ENCODE measurements at regions not wholly inside any gene's neighbourhood (a gene's known extent, or its start where the extent isn't known, plus 50 kb on each side); places are given as distances from the start of the nearest gene placed in this dataset.
"Not testable (repeated sequence)": the region's sequence is repeated elsewhere in the genome, so short reads cannot be mapped to it uniquely, and the experiment has no call there.

DNA sequence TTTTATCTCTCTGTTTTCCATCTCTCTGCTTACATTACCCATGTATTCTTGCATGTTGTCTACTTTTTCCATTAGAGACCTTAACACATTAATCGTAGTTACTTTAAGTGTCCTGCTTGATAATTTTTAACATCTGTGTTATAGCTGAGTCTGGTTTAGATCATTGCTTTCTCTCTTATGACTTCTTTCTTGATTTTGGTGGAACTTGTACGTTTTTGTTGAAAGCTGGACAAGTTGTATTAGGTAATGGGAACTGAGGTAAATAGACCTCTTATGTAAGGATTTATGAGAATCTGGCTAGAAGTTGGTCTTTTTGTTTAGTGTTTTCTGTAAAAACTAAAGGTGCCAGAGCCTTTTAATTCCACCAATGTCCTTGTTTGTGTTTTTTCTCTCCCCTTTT, 100.8 kb upstream of the LYZL2 start:
- TF ChIP-seq, protein P1, sequence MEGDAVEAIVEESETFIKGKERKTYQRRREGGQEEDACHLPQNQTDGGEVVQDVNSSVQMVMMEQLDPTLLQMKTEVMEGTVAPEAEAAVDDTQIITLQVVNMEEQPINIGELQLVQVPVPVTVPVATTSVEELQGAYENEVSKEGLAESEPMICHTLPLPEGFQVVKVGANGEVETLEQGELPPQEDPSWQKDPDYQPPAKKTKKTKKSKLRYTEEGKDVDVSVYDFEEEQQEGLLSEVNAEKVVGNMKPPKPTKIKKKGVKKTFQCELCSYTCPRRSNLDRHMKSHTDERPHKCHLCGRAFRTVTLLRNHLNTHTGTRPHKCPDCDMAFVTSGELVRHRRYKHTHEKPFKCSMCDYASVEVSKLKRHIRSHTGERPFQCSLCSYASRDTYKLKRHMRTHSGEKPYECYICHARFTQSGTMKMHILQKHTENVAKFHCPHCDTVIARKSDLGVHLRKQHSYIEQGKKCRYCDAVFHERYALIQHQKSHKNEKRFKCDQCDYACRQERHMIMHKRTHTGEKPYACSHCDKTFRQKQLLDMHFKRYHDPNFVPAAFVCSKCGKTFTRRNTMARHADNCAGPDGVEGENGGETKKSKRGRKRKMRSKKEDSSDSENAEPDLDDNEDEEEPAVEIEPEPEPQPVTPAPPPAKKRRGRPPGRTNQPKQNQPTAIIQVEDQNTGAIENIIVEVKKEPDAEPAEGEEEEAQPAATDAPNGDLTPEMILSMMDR (IDR thresholded peaks at IDR 0.05), result no peak
- no peak for DNase-seq (ENCODE audit: extremely low spot score, unreplicated experiment)
- peaks cover 11% of the 10 kb centered on the region for H3K9me3 Mint-ChIP-seq (ENCODE audit: unreplicated experiment)
- H3K4me3 Mint-ChIP-seq (ENCODE audit: unreplicated experiment), result no peak overlapping the region
- peaks cover 18% of the 10 kb centered on the region for H3K4me1 Mint-ChIP-seq (ENCODE audit: unreplicated experiment)
- H3K36me3 Mint-ChIP-seq (ENCODE audit: unreplicated experiment), result no peaks in the 10 kb centered on the region
- no peaks in the 10 kb centered on the region for H3K27me3 Mint-ChIP-seq (ENCODE audit: unreplicated experiment)
- no peak overlapping the region for H3K27ac Mint-ChIP-seq (ENCODE audit: unreplicated experiment)

DNA sequence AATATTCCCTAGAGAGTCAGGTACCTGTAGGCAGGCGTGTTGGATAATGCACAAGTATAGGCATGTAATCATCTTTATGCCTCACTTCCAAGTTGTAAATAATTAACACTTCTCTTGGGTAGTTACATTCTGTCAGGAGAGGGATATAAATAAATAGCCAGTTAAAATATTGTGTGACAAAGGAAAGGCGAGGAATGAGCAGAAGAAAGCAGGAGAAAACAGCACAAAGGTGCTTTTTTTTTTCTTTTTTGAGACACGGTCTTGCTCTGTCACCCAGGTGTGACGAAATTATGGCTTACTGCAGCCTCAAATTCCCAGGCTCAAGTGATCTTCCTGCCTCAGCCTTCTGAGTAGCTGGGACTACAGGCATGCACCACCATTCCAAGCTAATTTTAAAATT, 99.2 kb upstream of the LYZL2 start:
- TF ChIP-seq, protein P1 (IDR thresholded peaks at IDR 0.05), result no peak
- Mint-ChIP-seq H3K27me3 (ENCODE audit: unreplicated experiment) (no peaks in the 10 kb centered on the region), H3K27ac (ENCODE audit: unreplicated experiment) (no peak overlapping the region), H3K9me3 (ENCODE audit: unreplicated experiment) (peaks cover 11% of the 10 kb centered on the region), H3K4me1 (ENCODE audit: unreplicated experiment) (peaks cover 7% of the 10 kb centered on the region), H3K4me3 (ENCODE audit: unreplicated experiment) (no peak overlapping the region), H3K36me3 (ENCODE audit: unreplicated experiment) (no peaks in the 10 kb centered on the region)
- DNase-seq (ENCODE audit: extremely low spot score, unreplicated experiment), result no peak

DNA sequence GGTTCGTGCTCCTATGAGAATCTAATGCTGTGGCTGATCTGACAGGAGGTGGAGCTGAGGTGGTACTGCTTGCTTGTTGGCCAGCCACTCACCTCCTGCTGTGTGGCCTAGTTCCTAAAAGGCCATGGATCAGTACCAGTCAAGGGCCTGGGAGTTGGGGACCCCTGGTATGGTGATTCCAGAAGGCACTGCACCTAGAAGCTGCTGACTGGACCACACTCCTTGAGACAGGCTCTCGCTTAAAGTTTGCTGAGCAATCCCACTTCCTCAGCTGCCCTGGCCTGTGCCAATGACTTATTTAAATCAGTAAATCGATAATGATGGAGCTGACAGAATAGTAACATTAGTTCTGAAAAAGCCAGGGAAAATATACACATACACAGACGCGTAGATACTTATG, 98.6 kb upstream of the LYZL2 start:
- TF ChIP-seq, protein P1 (IDR thresholded peaks at IDR 0.05), result no peak
- no peak for DNase-seq (ENCODE audit: extremely low spot score, unreplicated experiment)
- peaks cover 7% of the 10 kb centered on the region for H3K4me1 Mint-ChIP-seq (ENCODE audit: unreplicated experiment)
- H3K36me3 Mint-ChIP-seq (ENCODE audit: unreplicated experiment), result no peaks in the 10 kb centered on the region
- peaks cover 11% of the 10 kb centered on the region for H3K9me3 Mint-ChIP-seq (ENCODE audit: unreplicated experiment)
- H3K4me3 Mint-ChIP-seq (ENCODE audit: unreplicated experiment), result no peak overlapping the region
- H3K27me3 Mint-ChIP-seq (ENCODE audit: unreplicated experiment), result no peaks in the 10 kb centered on the region
- H3K27ac Mint-ChIP-seq (ENCODE audit: unreplicated experiment), result no peak overlapping the region

DNA sequence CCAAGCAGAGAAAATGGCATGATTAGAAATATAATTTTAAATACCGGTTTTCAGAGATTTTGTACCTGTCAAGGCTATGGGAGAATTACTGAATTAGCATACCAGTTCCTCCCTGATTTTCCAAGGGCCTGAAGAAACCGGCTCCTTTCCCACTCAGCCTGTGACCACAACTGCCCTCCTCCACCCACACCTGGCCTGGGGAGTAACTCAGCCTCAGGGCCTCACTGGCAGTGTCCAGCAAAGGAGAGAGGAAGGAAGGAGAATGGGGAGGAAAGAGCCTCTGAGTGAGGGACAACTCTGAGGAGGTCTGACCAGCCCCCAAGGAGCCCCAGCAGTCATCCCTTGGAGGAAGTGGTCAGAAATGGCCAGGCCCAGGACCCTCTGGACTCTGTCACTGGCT, 98.0 kb upstream of the LYZL2 start:
- Mint-ChIP-seq H3K4me1 (ENCODE audit: unreplicated experiment) (peaks cover 7% of the 10 kb centered on the region), H3K27me3 (ENCODE audit: unreplicated experiment) (no peaks in the 10 kb centered on the region), H3K9me3 (ENCODE audit: unreplicated experiment) (peaks cover 8% of the 10 kb centered on the region), H3K4me3 (ENCODE audit: unreplicated experiment) (no peak overlapping the region), H3K36me3 (ENCODE audit: unreplicated experiment) (no peaks in the 10 kb centered on the region), H3K27ac (ENCODE audit: unreplicated experiment) (no peak overlapping the region)
- DNase-seq (ENCODE audit: extremely low spot score, unreplicated experiment), result no peak
- TF ChIP-seq, protein P1 (IDR thresholded peaks at IDR 0.05), result no peak

DNA sequence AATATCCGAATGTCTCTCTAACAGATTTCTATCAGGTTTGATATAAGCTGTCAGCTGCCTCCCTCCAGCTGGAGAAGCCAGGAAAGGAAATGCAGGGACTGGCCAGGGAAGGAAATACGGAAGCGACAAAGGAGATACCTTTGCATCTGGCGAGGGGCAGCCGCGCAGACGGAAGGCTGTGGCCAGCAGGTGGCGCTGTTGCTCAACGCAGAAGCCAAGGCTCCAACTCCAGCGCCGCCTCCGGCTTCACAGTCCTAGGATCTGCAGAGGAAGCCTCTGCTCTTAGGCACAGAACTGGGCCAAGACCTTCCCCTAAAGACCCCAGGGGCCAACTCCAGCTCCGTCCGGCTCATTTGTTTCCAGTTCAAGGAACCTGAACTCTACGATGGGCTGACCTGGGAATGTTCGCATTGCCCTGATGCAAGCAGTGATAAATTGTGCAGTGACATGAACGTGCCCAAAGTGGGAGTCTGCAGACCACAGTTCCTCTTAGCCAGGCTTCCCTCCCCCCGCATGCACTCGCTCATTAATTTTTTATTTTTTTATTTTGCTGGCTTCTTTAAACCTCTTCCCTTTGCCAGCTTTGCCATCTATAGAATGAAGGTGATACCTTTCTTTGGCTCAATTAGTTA, 97.3 kb upstream of the LYZL2 start:
- not testable (repeated sequence) for H3K4me1 Mint-ChIP-seq (ENCODE audit: unreplicated experiment); H3K27me3 Mint-ChIP-seq (ENCODE audit: unreplicated experiment); H3K9me3 Mint-ChIP-seq (ENCODE audit: unreplicated experiment); H3K27ac Mint-ChIP-seq (ENCODE audit: unreplicated experiment); H3K36me3 Mint-ChIP-seq (ENCODE audit: unreplicated experiment); H3K4me3 Mint-ChIP-seq (ENCODE audit: unreplicated experiment)
- peak; percentile 94 for DNase-seq (ENCODE audit: extremely low spot score, unreplicated experiment)
- TF ChIP-seq, protein P1 (IDR thresholded peaks at IDR 0.05), result peak; percentile 79
